OCI-LY3 (cell line): ENCODE measurements at regions not wholly inside any gene's neighbourhood (a gene's known extent, or its start where the extent isn't known, plus 50 kb on each side); places are given as distances from the start of the nearest gene placed in this dataset.

ENCODE experiments used
- H2AFZ ChIP-seq: fragments of 200-600, 300-600 bp; shearing (Covaris generic); 2 replicates; pipeline ENCODE4 v1.6.0; 2014; ENCODE audit warnings: antibody characterized with exemption, low read depth, low read length
- H3K27ac ChIP-seq: fragments of 200-600, 300-600 bp; sonication (generic); 2 replicates; pipeline ENCODE4 v1.5.1; 2014; ENCODE audit warnings: mild to moderate bottlenecking, low read length, moderate library complexity, mixed read lengths
- H3K27me3 ChIP-seq: fragments of 200-600, 300-600 bp; sonication (generic); 2 replicates; pipeline ENCODE4 v1.6.1; 2014; ENCODE audit warnings: low read depth, low read length, mixed read lengths
- H3K36me3 ChIP-seq: fragments of 200-600, 300-600 bp; sonication (generic); replicated peaks from 2 replicates; pipeline ENCODE3; 2014; ENCODE audit warnings: low read depth, low read length, mixed read lengths
- H3K4me1 ChIP-seq: fragments of 300-600, 200-600 bp; sonication (generic); 2 replicates; pipeline ENCODE4 v1.6.1; 2014; ENCODE audit warnings: low read length, mixed read lengths
- H3K4me2 ChIP-seq: fragments of 200-600, 300-600 bp; sonication (generic); 2 replicates; pipeline ENCODE4 v1.6.1; 2014; ENCODE audit warnings: low read length, mixed read lengths
- H3K4me3 ChIP-seq: fragments of 300-600, 200-600 bp; sonication (generic); 2 replicates; pipeline ENCODE4 v1.5.1; 2014; ENCODE audit warnings: antibody characterized with exemption, mild to moderate bottlenecking, low read length, moderate library complexity
- H3K79me2 ChIP-seq: fragments of 300-600, 200-600 bp; shearing (Covaris generic); 2 replicates; pipeline ENCODE4 v1.6.1; 2014; ENCODE audit warnings: mild to moderate bottlenecking, low read length, mixed read lengths
- H3K9ac ChIP-seq: fragments of 300-600, 200-600 bp; shearing (Covaris generic); 2 replicates; pipeline ENCODE4 v1.6.0; 2014; ENCODE audit warnings: mild to moderate bottlenecking, low read length, moderate library complexity
- H3K9me3 ChIP-seq: fragments of 200-600, 300-600 bp; shearing (Covaris generic); 2 replicates; pipeline ENCODE4 v1.6.1; 2014; ENCODE audit warnings: low read length, mixed read lengths; ENCODE audit not compliant: insufficient read depth
- H4K20me1 ChIP-seq: fragments of 200-600, 300-600 bp; sonication (generic); 2 replicates; pipeline ENCODE4 v1.6.1; 2016; ENCODE audit warnings: low read length, mixed read lengths; ENCODE audit not compliant: insufficient read depth
- CTCF ChIP-seq: fragments of 200-600, 300-600 bp; sonication (generic); IDR thresholded peaks from 2 replicates; pipeline ENCODE4 v1.5.1; 2014; ENCODE audit warnings: antibody characterized with exemption, low read length, low read depth
- EZH2phosphoT487 ChIP-seq: fragments of 200-600 bp; shearing (Covaris generic); IDR thresholded peaks from 2 replicates; pipeline ENCODE4 v1.6.1; 2018; ENCODE audit warnings: antibody characterized with exemption, mixed run types, low read depth

GRCh38 chr2:104638190-104638858 lies 215.6 kb upstream of the POU3F3 start:
- Histone ChIP-seq H3K9me3 (no peaks in the 10 kb centered on the region), H3K4me3 (no peak overlapping the region), H3K27me3 (no peaks in the 10 kb centered on the region), H3K4me1 (no peaks in the 10 kb centered on the region), H3K27ac (no peak overlapping the region), H3K9ac (no peak overlapping the region), H2AFZ (no peak overlapping the region), H3K4me2 (no peak overlapping the region), H3K36me3 (no peaks in the 10 kb centered on the region), H4K20me1 (no peaks in the 10 kb centered on the region), H3K79me2 (no peaks in the 10 kb centered on the region)
- TF ChIP-seq CTCF: no peak
- TF ChIP-seq EZH2phosphoT487: no peak

- H3K9me3 ChIP-seq: no peaks in the 10 kb centered on the region
- TF ChIP-seq CTCF (no peak), EZH2phosphoT487 (no peak)
These were observed 215.1 kb upstream of the POU3F3 start for GRCh38 chr2:104638859-104639202.

GRCh38 chr2:104641786-104642185 lies 212.1 kb upstream of the POU3F3 start:
- Histone ChIP-seq H3K27me3 (no peaks in the 10 kb centered on the region), H2AFZ (no peak overlapping the region), H3K36me3 (no peaks in the 10 kb centered on the region), H4K20me1 (no peaks in the 10 kb centered on the region), H3K9ac (no peak overlapping the region), H3K9me3 (no peaks in the 10 kb centered on the region), H3K79me2 (no peaks in the 10 kb centered on the region), H3K4me1 (no peaks in the 10 kb centered on the region), H3K27ac (no peak overlapping the region), H3K4me2 (no peak overlapping the region), H3K4me3 (no peak overlapping the region)
- TF ChIP-seq CTCF (no peak), EZH2phosphoT487 (no peak)

More at GRCh38 chr2:104638859-104639202, 215.1 kb upstream of the POU3F3 start:
- no peaks in the 10 kb centered on the region for H3K36me3 ChIP-seq
- H3K27me3 ChIP-seq: no peaks in the 10 kb centered on the region
- H3K79me2 ChIP-seq: no peaks in the 10 kb centered on the region
- H3K9ac ChIP-seq: no peak overlapping the region
- no peaks in the 10 kb centered on the region for H4K20me1 ChIP-seq
- H3K4me3 ChIP-seq: no peak overlapping the region
- H2AFZ ChIP-seq: no peak overlapping the region
- H3K4me1 ChIP-seq: no peaks in the 10 kb centered on the region
- H3K4me2 ChIP-seq: no peak overlapping the region
- H3K27ac ChIP-seq: no peak overlapping the region

- Histone ChIP-seq H3K9me3 (no peaks in the 10 kb centered on the region), H3K4me1 (no peaks in the 10 kb centered on the region), H4K20me1 (no peaks in the 10 kb centered on the region), H3K9ac (no peak overlapping the region), H3K27ac (no peak overlapping the region), H3K4me2 (no peak overlapping the region), H3K4me3 (no peak overlapping the region), H3K27me3 (no peaks in the 10 kb centered on the region), H3K79me2 (no peaks in the 10 kb centered on the region), H3K36me3 (no peaks in the 10 kb centered on the region), H2AFZ (no peak overlapping the region)
- TF ChIP-seq EZH2phosphoT487 (no peak), CTCF (no peak)
These were observed 205.5 kb upstream of the POU3F3 start for GRCh38 chr2:104648376-104648775.
